Type B pancreatic cell (in vitro differentiated cells): ENCODE measurements at regions not wholly inside any gene's neighbourhood (a gene's known extent, or its start where the extent isn't known, plus 50 kb on each side); places are given as distances from the start of the nearest gene placed in this dataset.

Experiments
- DNase-seq: peaks from one replicate; pipeline ENCODE4 v3.0.0; 2021; ENCODE audit warnings: mixed read lengths; ENCODE audit not compliant: unreplicated experiment; ENCODE audit errors: extremely low spot score
- H3K27ac Mint-ChIP-seq: 2 replicates; pipeline ENCODE4 v1.8.0; 2021; ENCODE audit warnings: mild to moderate bottlenecking, mixed read lengths
- H3K27me3 Mint-ChIP-seq: 2 replicates; pipeline ENCODE4 v1.8.0; 2021; ENCODE audit warnings: mixed read lengths
- H3K36me3 Mint-ChIP-seq: 2 replicates; pipeline ENCODE4 v1.8.0; 2021; ENCODE audit warnings: mixed read lengths
- H3K4me1 Mint-ChIP-seq: one replicate; pipeline ENCODE4 v1.8.0; 2021; ENCODE audit warnings: mixed read lengths; ENCODE audit not compliant: unreplicated experiment
- H3K4me3 Mint-ChIP-seq: 2 replicates; pipeline ENCODE4 v1.8.0; 2021; ENCODE audit warnings: mild to moderate bottlenecking, mixed read lengths
- H3K9me3 Mint-ChIP-seq: 2 replicates; pipeline ENCODE4 v1.8.0; 2021; ENCODE audit warnings: mixed read lengths
- CTCF ChIP-seq: fragments of 200-600 bp; sonication (generic); conservative IDR thresholded peaks from 2 replicates; pipeline ENCODE4 v1.5.0; 2021; ENCODE audit warnings: antibody characterized with exemption, mild to moderate bottlenecking

- Mint-ChIP-seq H3K4me1 (no peaks in the 10 kb centered on the region), H3K27ac (no peak overlapping the region), H3K27me3 (no peaks in the 10 kb centered on the region), H3K4me3 (no peak overlapping the region), H3K36me3 (no peaks in the 10 kb centered on the region), H3K9me3 (peaks cover 3% of the 10 kb centered on the region)
- DNase-seq = no peak
- TF ChIP-seq CTCF = no peak
Measured at GRCh38 chrX:78540171-78540570, 119.0 kb downstream of the RTL3 start.

- no peak for TF ChIP-seq CTCF
- H3K36me3 Mint-ChIP-seq = no peaks in the 10 kb centered on the region
- no peaks in the 10 kb centered on the region for H3K27me3 Mint-ChIP-seq
- no peaks in the 10 kb centered on the region for H3K4me1 Mint-ChIP-seq
- no peak for DNase-seq
- H3K9me3 Mint-ChIP-seq = no peaks in the 10 kb centered on the region
- H3K4me3 Mint-ChIP-seq = no peak overlapping the region
- H3K27ac Mint-ChIP-seq = no peak overlapping the region
Measured at GRCh38 chrX:78534221-78534620, 124.9 kb downstream of the RTL3 start.

- no peak for DNase-seq
- H3K4me3 Mint-ChIP-seq = no peak overlapping the region
- H3K36me3 Mint-ChIP-seq = no peaks in the 10 kb centered on the region
Measured at GRCh38 chrX:78532363-78532762, 126.8 kb downstream of the RTL3 start.

GRCh38 chrX:78527818-78528217 is 131.3 kb downstream of the RTL3 start:
- Mint-ChIP-seq H3K4me3 (no peak overlapping the region), H3K36me3 (no peaks in the 10 kb centered on the region), H3K27ac (no peak overlapping the region), H3K4me1 (no peaks in the 10 kb centered on the region), H3K9me3 (no peaks in the 10 kb centered on the region), H3K27me3 (no peaks in the 10 kb centered on the region)
- DNase-seq = no peak
- TF ChIP-seq CTCF = no peak

More at GRCh38 chrX:78532363-78532762, 126.8 kb downstream of the RTL3 start:
- H3K4me1 Mint-ChIP-seq = no peaks in the 10 kb centered on the region
- H3K9me3 Mint-ChIP-seq = no peaks in the 10 kb centered on the region
- H3K27me3 Mint-ChIP-seq = no peaks in the 10 kb centered on the region
- TF ChIP-seq CTCF = no peak
- no peak overlapping the region for H3K27ac Mint-ChIP-seq

- no peak for DNase-seq
- no peaks in the 10 kb centered on the region for H3K36me3 Mint-ChIP-seq
- no peaks in the 10 kb centered on the region for H3K27me3 Mint-ChIP-seq
- H3K4me1 Mint-ChIP-seq = no peaks in the 10 kb centered on the region
- H3K4me3 Mint-ChIP-seq = no peak overlapping the region
- no peaks in the 10 kb centered on the region for H3K9me3 Mint-ChIP-seq
- no peak for TF ChIP-seq CTCF
- no peak overlapping the region for H3K27ac Mint-ChIP-seq
Measured at GRCh38 chrX:78527263-78527662, 131.9 kb downstream of the RTL3 start.

- H3K27ac Mint-ChIP-seq = no peak overlapping the region
- no peak overlapping the region for H3K4me3 Mint-ChIP-seq
- H3K27me3 Mint-ChIP-seq = no peaks in the 10 kb centered on the region
- no peaks in the 10 kb centered on the region for H3K36me3 Mint-ChIP-seq
- no peaks in the 10 kb centered on the region for H3K9me3 Mint-ChIP-seq
- no peak for TF ChIP-seq CTCF
- no peaks in the 10 kb centered on the region for H3K4me1 Mint-ChIP-seq
- DNase-seq = no peak
Measured at GRCh38 chrX:78522601-78523000, 136.5 kb downstream of the RTL3 start.
